ENCODE measurements at regions not wholly inside any gene's neighbourhood (a gene's known extent, or its start where the extent isn't known, plus 50 kb on each side); places are given as distances from the start of the nearest gene placed in this dataset.

DNA sequence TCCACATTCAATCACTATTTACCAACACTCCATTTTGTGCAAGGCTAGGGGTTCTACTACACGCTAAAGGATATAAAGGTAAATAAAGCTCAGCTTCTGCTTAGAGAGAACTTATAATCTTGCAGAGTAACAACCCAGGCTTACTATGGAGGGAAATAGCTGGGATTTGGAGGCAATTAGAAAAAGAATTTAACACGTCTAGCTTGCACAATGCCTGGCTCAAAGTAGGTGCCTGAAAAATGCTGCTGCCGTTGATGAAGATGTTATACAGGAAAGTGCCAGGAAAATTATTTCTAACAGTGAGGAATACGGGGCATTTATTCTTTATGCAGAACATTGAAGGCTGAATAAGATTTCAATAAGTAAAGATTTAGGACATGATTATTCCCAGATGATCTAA, 214.2 kb downstream of the KITLG start:
- TF ChIP-seq, protein P1, sequence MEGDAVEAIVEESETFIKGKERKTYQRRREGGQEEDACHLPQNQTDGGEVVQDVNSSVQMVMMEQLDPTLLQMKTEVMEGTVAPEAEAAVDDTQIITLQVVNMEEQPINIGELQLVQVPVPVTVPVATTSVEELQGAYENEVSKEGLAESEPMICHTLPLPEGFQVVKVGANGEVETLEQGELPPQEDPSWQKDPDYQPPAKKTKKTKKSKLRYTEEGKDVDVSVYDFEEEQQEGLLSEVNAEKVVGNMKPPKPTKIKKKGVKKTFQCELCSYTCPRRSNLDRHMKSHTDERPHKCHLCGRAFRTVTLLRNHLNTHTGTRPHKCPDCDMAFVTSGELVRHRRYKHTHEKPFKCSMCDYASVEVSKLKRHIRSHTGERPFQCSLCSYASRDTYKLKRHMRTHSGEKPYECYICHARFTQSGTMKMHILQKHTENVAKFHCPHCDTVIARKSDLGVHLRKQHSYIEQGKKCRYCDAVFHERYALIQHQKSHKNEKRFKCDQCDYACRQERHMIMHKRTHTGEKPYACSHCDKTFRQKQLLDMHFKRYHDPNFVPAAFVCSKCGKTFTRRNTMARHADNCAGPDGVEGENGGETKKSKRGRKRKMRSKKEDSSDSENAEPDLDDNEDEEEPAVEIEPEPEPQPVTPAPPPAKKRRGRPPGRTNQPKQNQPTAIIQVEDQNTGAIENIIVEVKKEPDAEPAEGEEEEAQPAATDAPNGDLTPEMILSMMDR (IDR thresholded peaks at IDR 0.05), result no peak
- TF ChIP-seq ZFX (IDR thresholded peaks at IDR 0.05; ENCODE audit: borderline replicate concordance), result no peak

All from 22Rv1 (cell line).